Activated CD8-positive, alpha-beta T cell treated with anti-CD3 and anti-CD28 coated beads, Interleukin-2, amount 10 ng/mL, durations not matched to agents 7 days and 5 days (primary cell): ENCODE measurements at regions not wholly inside any gene's neighbourhood (a gene's known extent, or its start where the extent isn't known, plus 50 kb on each side); places are given as distances from the start of the nearest gene placed in this dataset.

Experiments
- ATAC-seq: fragments of 150-1000 bp; cut with Tn5 transposase; one replicate; pipeline ENCODE4 v1.10.0; 2021; ENCODE audit warnings: moderate library complexity
- CTCF ChIA-PET: fragments of 350-600 bp; sonication (Branson Sonifier 250); formaldehyde crosslinking; loops from one replicate; lab custom pipeline; 2021; ENCODE audit warnings: antibody characterized with exemption; lab: Charles Lee
- POLR2A ChIA-PET: fragments of 350-600 bp; sonication (Branson Sonifier 250); formaldehyde crosslinking; loops from one replicate; lab custom pipeline; 2021; ENCODE audit warnings: antibody characterized with exemption; lab: Charles Lee
- DNase-seq: peaks from one replicate; pipeline ENCODE4 v3.0.0-alpha.2; 2020
- H3K27ac Mint-ChIP-seq: one replicate; pipeline ENCODE4 v1.8.0; 2021; ENCODE audit warnings: mild to moderate bottlenecking, mixed read lengths
- H3K27me3 Mint-ChIP-seq: one replicate; pipeline ENCODE4 v1.8.0; 2021; ENCODE audit warnings: low read depth, mixed read lengths
- H3K36me3 Mint-ChIP-seq: one replicate; pipeline ENCODE4 v1.8.0; 2021; ENCODE audit warnings: low read depth, mixed read lengths
- H3K4me1 Mint-ChIP-seq: one replicate; pipeline ENCODE4 v1.8.0; 2021; ENCODE audit warnings: low read depth, mixed read lengths
- H3K4me3 Mint-ChIP-seq: one replicate; pipeline ENCODE4 v1.8.0; 2021; ENCODE audit warnings: mild to moderate bottlenecking, mixed read lengths
- H3K9me3 Mint-ChIP-seq: one replicate; pipeline ENCODE4 v1.8.0; 2022; ENCODE audit warnings: mixed read lengths; ENCODE audit not compliant: insufficient read depth

DNA sequence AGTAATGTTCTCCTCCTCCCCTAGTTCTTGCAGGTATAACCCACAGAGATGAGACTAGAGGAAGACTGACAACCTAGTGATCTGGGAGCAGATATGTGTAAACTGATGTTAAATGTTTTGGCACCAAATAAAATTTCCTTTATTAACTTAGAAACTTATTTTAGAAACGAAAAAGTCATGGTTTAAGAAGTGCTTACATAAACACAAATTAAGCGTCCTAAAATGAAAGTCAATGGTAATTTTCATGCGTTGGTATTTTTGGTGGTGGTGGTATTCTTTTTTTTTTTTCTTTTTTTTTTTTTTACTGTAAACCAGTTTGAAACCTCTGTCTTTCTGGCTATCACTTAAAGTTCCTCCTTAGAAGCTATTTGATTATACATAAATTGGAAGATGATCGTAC, 1438.1 kb upstream of the TENM3 start:
- H3K9me3 Mint-ChIP-seq = peaks cover 3% of the 10 kb centered on the region
- no peak overlapping the region for H3K27ac Mint-ChIP-seq
- ChIA-PET CTCF (no interaction called here), POLR2A (no interaction called here)
- no peaks in the 10 kb centered on the region for H3K4me1 Mint-ChIP-seq
- no peaks in the 10 kb centered on the region for H3K36me3 Mint-ChIP-seq
- no peak for DNase-seq
- no peak for ATAC-seq
- no peaks in the 10 kb centered on the region for H3K27me3 Mint-ChIP-seq
- H3K4me3 Mint-ChIP-seq = no peak overlapping the region

DNA sequence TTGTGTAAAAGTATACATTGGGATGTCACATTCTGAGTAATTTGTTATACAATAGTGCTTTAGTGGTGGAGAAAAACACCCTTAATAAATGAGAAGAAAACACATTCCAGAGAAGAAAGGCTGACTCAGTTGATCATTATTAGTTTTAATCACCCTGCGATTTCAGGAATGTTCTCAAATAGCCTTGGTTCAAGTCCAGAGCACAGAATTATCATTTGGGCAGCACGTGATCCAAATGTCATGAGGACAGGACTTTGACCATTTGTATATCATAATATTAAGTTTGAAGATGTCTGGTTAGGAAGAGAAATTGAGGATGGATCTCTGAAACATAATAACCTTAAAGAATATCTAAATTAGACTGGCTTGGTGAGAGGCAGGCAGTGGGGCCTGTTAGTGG, 1434.3 kb upstream of the TENM3 start:
- H3K9me3 Mint-ChIP-seq = no peaks in the 10 kb centered on the region
- ChIA-PET CTCF (no interaction called here), POLR2A (no interaction called here)
- H3K4me1 Mint-ChIP-seq = no peaks in the 10 kb centered on the region
- H3K4me3 Mint-ChIP-seq = no peak overlapping the region
- ATAC-seq (no peak), DNase-seq (no peak)
- H3K27me3 Mint-ChIP-seq = no peaks in the 10 kb centered on the region
- no peak overlapping the region for H3K27ac Mint-ChIP-seq
- H3K36me3 Mint-ChIP-seq = no peaks in the 10 kb centered on the region

DNA sequence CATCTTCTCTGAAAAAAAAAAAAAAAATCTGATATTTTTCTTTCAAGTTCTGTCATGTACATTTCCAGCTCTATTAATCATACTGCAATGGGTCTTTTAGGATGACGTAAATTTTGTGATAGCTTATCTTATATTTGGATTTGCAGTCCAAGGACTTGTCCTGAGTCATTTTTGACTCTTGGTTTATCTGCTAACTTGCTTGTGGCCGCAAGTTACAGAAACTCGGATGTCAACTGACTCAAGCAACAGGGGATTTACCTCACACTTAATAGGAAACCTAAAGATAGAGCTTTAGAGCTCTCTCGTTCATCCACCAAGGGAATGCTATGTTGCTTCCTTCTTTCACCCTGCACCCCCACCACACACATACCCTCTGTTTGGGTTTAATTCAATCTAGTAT, 1433.8 kb upstream of the TENM3 start:
- H3K4me1 Mint-ChIP-seq = no peaks in the 10 kb centered on the region
- H3K27ac Mint-ChIP-seq = no peak overlapping the region
- no peak overlapping the region for H3K4me3 Mint-ChIP-seq
- no peaks in the 10 kb centered on the region for H3K9me3 Mint-ChIP-seq
- ATAC-seq (no peak), DNase-seq (no peak)
- ChIA-PET POLR2A (no interaction called here), CTCF (no interaction called here)
- H3K27me3 Mint-ChIP-seq = no peaks in the 10 kb centered on the region
- no peaks in the 10 kb centered on the region for H3K36me3 Mint-ChIP-seq

DNA sequence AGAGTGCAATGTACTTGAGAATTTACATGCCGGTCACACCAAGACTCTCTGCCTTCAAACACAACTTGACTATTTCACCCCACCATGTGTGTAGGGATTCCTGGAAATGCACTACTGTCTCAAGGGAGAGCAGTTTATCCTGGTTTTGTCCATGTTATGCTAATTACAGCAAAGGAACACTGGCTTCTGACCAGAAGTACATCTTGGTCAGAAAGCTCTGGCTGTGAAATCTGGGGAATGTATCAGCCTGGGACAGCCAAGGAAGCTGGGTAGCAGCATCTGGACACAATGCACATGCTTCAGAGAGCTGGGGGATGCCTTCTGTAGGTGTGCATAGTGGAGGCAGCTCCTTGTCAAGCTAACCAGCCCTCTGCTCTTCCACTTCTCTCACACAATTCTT, 1432.6 kb upstream of the TENM3 start:
- no peaks in the 10 kb centered on the region for H3K9me3 Mint-ChIP-seq
- DNase-seq (no peak), ATAC-seq (no peak)
- no peaks in the 10 kb centered on the region for H3K4me1 Mint-ChIP-seq
- ChIA-PET CTCF (no interaction called here), POLR2A (no interaction called here)
- H3K36me3 Mint-ChIP-seq = no peaks in the 10 kb centered on the region
- H3K27ac Mint-ChIP-seq = no peak overlapping the region
- no peak overlapping the region for H3K4me3 Mint-ChIP-seq
- no peaks in the 10 kb centered on the region for H3K27me3 Mint-ChIP-seq

DNA sequence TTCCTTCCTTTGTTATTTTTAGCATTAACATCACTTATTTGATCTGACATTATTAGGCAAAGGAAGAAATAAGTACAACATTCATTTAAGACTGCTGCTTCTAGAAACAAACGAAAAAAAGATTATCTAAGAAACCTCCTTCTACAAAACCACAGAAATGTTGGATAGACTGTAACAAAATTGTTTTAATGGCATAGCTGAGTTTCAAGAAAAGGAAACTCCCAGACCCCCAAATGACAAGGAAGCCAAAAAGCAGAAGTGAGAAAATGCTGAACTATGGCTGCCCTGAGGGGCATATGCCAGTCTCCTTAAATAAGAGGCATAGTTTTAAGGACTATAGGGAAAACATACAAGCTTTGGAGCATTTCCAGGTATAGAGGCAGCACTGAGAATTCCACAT, 1431.6 kb upstream of the TENM3 start:
- H3K4me1 Mint-ChIP-seq = no peaks in the 10 kb centered on the region
- POLR2A ChIA-PET = no interaction called here
- no peak overlapping the region for H3K4me3 Mint-ChIP-seq
- H3K27me3 Mint-ChIP-seq = no peaks in the 10 kb centered on the region
- no peak for ATAC-seq
- DNase-seq = no peak
- H3K27ac Mint-ChIP-seq = no peak overlapping the region
- CTCF ChIA-PET = no interaction called here
- H3K36me3 Mint-ChIP-seq = no peaks in the 10 kb centered on the region
- H3K9me3 Mint-ChIP-seq = no peaks in the 10 kb centered on the region

DNA sequence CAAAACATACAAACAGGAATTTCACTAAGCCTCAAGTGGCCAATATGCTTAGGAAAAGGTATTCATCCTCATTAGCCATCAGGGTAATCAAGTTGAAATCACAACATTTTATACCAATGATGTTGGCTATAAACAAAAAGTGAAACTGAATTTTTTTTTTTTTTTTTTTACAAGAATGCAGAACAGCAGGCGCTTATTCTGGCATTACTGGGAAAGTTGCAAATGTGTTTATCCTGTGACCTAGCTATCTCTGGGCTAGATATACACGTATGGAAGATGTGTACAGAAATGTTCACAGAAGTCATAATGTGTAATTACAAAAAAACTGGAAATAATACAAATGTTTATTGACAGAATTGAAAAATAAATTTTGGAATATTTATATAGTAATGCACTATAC, 1430.4 kb upstream of the TENM3 start:
- no peak for DNase-seq
- H3K4me1 Mint-ChIP-seq = no peaks in the 10 kb centered on the region
- ATAC-seq = no peak
- H3K27ac Mint-ChIP-seq = no peak overlapping the region
- ChIA-PET POLR2A (no interaction called here), CTCF (no interaction called here)
- H3K27me3 Mint-ChIP-seq = no peaks in the 10 kb centered on the region
- no peak overlapping the region for H3K4me3 Mint-ChIP-seq
- H3K9me3 Mint-ChIP-seq = no peaks in the 10 kb centered on the region
- H3K36me3 Mint-ChIP-seq = no peaks in the 10 kb centered on the region

DNA sequence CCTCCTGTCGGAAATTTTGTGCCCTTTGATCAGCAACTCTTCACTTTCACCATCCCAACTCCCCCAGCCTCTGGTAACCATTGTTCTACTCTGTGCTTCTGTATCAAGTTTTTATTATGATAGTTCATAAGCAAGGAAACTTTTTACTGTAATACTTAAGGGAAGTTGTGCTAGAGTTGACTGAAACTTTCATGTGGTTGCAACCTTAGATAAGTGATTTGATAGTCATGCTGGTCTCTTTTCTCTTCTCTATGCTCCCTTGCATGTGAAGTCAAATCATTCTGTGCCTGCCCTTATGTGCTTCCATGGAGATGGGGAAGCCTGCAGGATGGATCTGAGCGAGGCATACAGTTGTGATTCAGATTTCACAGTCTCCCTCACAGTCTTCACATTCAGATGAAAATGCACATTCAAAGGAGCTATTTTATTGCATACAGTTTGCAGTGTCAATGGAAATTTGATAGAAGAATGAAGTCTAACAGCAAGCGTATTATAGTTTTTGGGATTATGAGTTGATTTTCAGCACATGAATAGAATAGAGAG, 1428.3 kb upstream of the TENM3 start:
- Mint-ChIP-seq H3K4me3 (no peak overlapping the region), H3K27me3 (no peaks in the 10 kb centered on the region), H3K27ac (no peak overlapping the region), H3K9me3 (no peaks in the 10 kb centered on the region), H3K4me1 (no peaks in the 10 kb centered on the region), H3K36me3 (no peaks in the 10 kb centered on the region)
- DNase-seq = no peak
- ChIA-PET POLR2A (no interaction called here), CTCF (no interaction called here)
- ATAC-seq = no peak

DNA sequence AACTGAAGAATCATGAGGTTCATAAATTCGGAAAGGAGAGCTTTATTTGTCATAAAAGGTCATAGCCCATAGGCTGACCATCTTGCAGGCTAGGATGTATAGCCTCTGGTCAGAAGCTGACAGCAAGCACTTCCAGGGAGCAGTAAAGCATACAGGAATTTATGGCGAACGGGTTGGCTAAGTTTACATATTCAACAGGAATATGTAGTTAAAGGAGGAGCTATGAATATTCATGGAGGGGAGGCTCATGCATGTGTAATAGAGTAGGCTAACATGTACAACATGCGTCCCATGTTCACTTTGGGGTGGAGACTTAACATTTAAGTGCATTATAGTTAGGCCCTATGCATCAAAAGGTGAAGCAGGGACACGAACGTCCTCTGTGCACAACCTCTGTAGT, 1425.7 kb upstream of the TENM3 start:
- no peak for ATAC-seq
- H3K27ac Mint-ChIP-seq = no peak overlapping the region
- H3K9me3 Mint-ChIP-seq = no peaks in the 10 kb centered on the region
- no peaks in the 10 kb centered on the region for H3K4me1 Mint-ChIP-seq
- no peaks in the 10 kb centered on the region for H3K36me3 Mint-ChIP-seq
- no peak for DNase-seq
- ChIA-PET POLR2A (no interaction called here), CTCF (no interaction called here)
- no peaks in the 10 kb centered on the region for H3K27me3 Mint-ChIP-seq
- H3K4me3 Mint-ChIP-seq = no peak overlapping the region

DNA sequence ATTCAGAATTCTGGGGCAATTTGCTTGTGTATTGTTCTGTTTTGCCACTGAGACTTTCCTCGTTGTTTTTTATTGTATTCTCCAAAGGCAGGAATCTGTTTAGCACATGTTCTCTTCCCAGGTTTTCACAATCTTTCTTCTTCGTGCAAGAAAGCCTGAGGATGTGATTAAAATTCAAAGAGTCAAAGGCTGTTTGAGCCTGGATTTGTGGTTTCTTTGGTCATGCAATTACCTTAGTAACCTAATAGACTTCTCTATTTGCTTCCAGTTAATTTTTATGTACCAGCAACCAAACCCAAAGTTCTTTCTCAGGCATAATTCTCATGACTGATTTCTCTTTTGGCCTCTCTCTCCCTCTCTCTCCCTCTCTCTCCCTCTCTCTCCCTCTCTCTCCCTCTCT, 1420.1 kb upstream of the TENM3 start:
- ATAC-seq = no peak
- CTCF ChIA-PET = no interaction called here
- Mint-ChIP-seq H3K27ac (no peak overlapping the region), H3K9me3 (no peaks in the 10 kb centered on the region), H3K27me3 (no peaks in the 10 kb centered on the region), H3K4me3 (no peak overlapping the region), H3K4me1 (no peaks in the 10 kb centered on the region), H3K36me3 (no peaks in the 10 kb centered on the region)
- DNase-seq = no peak
- POLR2A ChIA-PET = no interaction called here

DNA sequence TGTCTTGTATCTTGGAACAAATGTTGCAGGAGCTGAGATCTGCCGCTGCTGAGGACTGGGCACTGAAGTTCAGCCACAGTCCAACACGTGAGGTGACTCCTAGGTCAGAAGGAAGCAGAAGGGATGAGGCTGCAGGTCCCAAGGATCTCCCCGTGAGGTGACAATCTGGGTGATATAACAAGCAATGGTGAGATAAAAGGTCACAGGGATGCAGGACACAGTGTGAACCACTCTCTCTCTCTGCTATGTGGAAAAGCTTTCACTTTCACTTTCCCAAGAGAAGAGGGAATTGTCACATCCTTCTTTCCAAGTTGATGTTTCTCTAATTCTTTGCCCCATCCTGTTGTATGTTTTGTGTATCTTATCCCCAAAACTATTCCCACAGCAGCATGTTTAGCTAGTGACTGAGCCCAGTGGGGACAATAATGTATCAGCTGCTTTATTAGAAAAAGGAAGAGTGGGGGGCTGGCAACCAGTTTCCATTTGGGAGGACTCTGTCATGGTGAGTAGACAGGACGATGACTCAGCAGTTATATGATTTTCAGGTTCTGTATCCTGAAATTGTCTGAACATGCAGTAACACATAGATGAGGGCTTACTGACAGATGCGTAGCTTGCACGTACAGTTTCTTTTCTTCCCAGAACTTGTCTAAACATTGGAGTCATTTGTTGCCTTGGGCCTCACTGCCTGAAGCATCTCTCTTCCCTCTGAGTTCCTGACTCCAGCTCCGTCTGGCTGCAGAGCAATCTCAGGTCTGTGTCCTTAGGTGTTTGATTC, 1415.8 kb upstream of the TENM3 start:
- no peak for ATAC-seq
- ChIA-PET CTCF (interaction anchor here (1.1 kb wide), 1 partner anchor 162 kb away, joined by 3 read pairs; no protein-coding TSS in a partner anchor), POLR2A (no interaction called here)
- Mint-ChIP-seq H3K27me3 (no peaks in the 10 kb centered on the region), H3K4me3 (no peak overlapping the region), H3K36me3 (no peaks in the 10 kb centered on the region), H3K4me1 (no peaks in the 10 kb centered on the region), H3K27ac (no peak overlapping the region), H3K9me3 (no peaks in the 10 kb centered on the region)
- no peak for DNase-seq

DNA sequence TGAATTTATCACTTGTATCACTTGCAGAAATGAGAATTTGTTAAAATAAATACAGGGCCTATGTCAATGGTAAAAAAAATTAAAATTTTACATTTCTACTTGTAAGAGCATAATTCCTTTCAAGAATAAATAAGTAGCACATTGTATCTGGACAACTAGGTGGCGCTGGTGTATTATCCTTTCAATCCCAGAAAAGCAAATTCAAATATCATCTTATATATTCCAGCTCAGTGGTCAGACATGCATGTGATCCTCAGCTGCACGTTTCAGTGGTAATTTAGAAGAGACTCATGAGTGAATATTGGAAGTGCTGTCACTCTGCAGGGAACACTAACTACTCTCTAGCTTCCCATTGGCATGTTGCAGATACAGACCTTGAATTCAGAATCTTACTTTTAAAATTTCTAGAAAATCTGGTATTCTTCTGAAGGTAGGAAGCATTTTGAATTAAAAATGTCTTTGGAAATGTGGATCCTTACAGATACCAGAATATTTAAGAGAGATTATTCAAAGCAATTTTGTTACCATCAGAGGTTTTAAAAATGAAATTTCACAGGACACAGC, 1414.7 kb upstream of the TENM3 start:
- Mint-ChIP-seq H3K4me3 (no peak overlapping the region), H3K36me3 (no peaks in the 10 kb centered on the region), H3K9me3 (no peaks in the 10 kb centered on the region), H3K27ac (no peak overlapping the region), H3K27me3 (no peaks in the 10 kb centered on the region), H3K4me1 (no peaks in the 10 kb centered on the region)
- DNase-seq (no peak), ATAC-seq (no peak)
- ChIA-PET POLR2A (no interaction called here), CTCF (no interaction called here)

DNA sequence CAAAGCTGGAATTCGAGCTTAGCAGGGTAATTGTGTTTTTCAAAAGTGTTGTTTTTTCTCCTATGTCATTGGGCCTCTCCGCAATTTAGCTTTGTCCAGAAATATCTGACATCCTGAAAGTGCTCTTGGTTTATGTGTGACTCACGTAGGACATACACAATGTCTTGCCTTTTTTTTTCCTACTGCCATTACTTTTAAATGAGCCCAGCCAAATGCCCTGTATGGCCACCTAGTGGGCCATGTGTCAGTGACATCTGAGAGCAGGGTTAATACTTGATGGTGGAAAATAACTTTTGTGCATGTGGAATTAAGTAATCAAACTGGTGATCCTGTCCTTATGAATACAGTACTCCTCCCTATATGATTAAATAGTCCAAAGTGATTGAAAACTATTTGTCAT, 1411.1 kb upstream of the TENM3 start:
- ATAC-seq (no peak), DNase-seq (no peak)
- H3K27me3 Mint-ChIP-seq = no peaks in the 10 kb centered on the region
- no peak overlapping the region for H3K4me3 Mint-ChIP-seq
- no peaks in the 10 kb centered on the region for H3K36me3 Mint-ChIP-seq
- H3K27ac Mint-ChIP-seq = no peak overlapping the region
- CTCF ChIA-PET = no interaction called here
- no peaks in the 10 kb centered on the region for H3K4me1 Mint-ChIP-seq
- POLR2A ChIA-PET = no interaction called here
- H3K9me3 Mint-ChIP-seq = no peaks in the 10 kb centered on the region
